WTC11 (cell line): ENCODE measurements at regions not wholly inside any gene's neighbourhood (a gene's known extent, or its start where the extent isn't known, plus 50 kb on each side); places are given as distances from the start of the nearest gene placed in this dataset.

ENCODE experiments used
- ATAC-seq: fragments of 200-7000 bp; cut with Tn5 transposase; 2 replicates; pipeline ENCODE4 v1.10.0; 2021; ENCODE audit warnings: mild to moderate bottlenecking, moderate library complexity
- CTCF ChIA-PET: fragments of 300-600 bp; sonication (Branson Sonifier 250); formaldehyde crosslinking; loops from one replicate; lab custom pipeline; 2021; ENCODE audit warnings: antibody characterized with exemption; lab: Charles Lee
- POLR2A ChIA-PET: fragments of 350-600 bp; sonication (Branson Sonifier 250); formaldehyde crosslinking; loops from one replicate; lab custom pipeline; 2021; ENCODE audit warnings: antibody characterized with exemption; lab: Charles Lee
- DNase-seq: peaks from one replicate; pipeline ENCODE4 v3.0.0; 2021; ENCODE audit warnings: low spot score
- H3K27ac Mint-ChIP-seq: 2 replicates; pipeline ENCODE4 v1.8.0; 2021; ENCODE audit warnings: mixed read lengths
- H3K27me3 Mint-ChIP-seq: 2 replicates; pipeline ENCODE4 v1.8.0; 2021; ENCODE audit warnings: low read depth, mild to moderate bottlenecking, moderate library complexity, mixed read lengths
- H3K36me3 Mint-ChIP-seq: 2 replicates; pipeline ENCODE4 v1.8.0; 2021; ENCODE audit warnings: mixed read lengths
- H3K4me1 Mint-ChIP-seq: 2 replicates; pipeline ENCODE4 v1.8.0; 2022; ENCODE audit warnings: mixed read lengths
- H3K4me3 Mint-ChIP-seq: 2 replicates; pipeline ENCODE4 v1.8.0; 2021; ENCODE audit warnings: mild to moderate bottlenecking, moderate library complexity, mixed read lengths
- H3K9me3 Mint-ChIP-seq: 2 replicates; pipeline ENCODE4 v1.8.0; 2021; ENCODE audit warnings: mixed read lengths
- ATF1 ChIP-seq: sonication (generic); formaldehyde crosslinking; IDR thresholded peaks from 2 replicates; pipeline ENCODE4 v1.8.1; 2023; ENCODE audit warnings: mild to moderate bottlenecking, moderate library complexity, missing genetic modification reagents
- ESRRA ChIP-seq: sonication (generic); formaldehyde crosslinking; IDR thresholded peaks from 2 replicates; pipeline ENCODE4 v1.8.1; 2022; ENCODE audit warnings: mild to moderate bottlenecking, missing genetic modification reagents, borderline replicate concordance
- FOXK1 ChIP-seq: sonication (generic); formaldehyde crosslinking; IDR thresholded peaks from 2 replicates; pipeline ENCODE4 v1.8.0; 2022; ENCODE audit warnings: mild to moderate bottlenecking, moderate library complexity, missing genetic modification reagents
- GABPB1 ChIP-seq: sonication (generic); formaldehyde crosslinking; IDR thresholded peaks from 2 replicates; pipeline ENCODE4 v1.8.1; 2023; ENCODE audit warnings: mild to moderate bottlenecking, missing genetic modification reagents
- HMGXB4 ChIP-seq: sonication (generic); formaldehyde crosslinking; IDR thresholded peaks from 2 replicates; pipeline ENCODE4 v1.8.1; 2023; ENCODE audit warnings: mild to moderate bottlenecking, moderate library complexity, missing genetic modification reagents
- IRF2 ChIP-seq: sonication (generic); formaldehyde crosslinking; IDR thresholded peaks from 2 replicates; pipeline ENCODE4 v1.8.0; 2022; ENCODE audit warnings: low read depth, missing genetic modification reagents, borderline replicate concordance
- JAZF1 ChIP-seq: fragments of 250-450 bp; sonication (Bioruptor Pico); IDR thresholded peaks from 2 replicates; pipeline ENCODE4 v1.9.0; 2021; ENCODE audit warnings: moderate library complexity, mild to moderate bottlenecking, inconsistent platforms
- JUN ChIP-seq: sonication (generic); formaldehyde crosslinking; IDR thresholded peaks from 2 replicates; pipeline ENCODE4 v1.8.0; 2023; ENCODE audit warnings: mild to moderate bottlenecking, missing genetic modification reagents
- NFATC4 ChIP-seq: fragments of 250-450 bp; sonication (Bioruptor Pico); IDR thresholded peaks from 2 replicates; pipeline ENCODE4 v1.9.0; 2021; ENCODE audit warnings: mild to moderate bottlenecking
- NFYB ChIP-seq: sonication (generic); formaldehyde crosslinking; conservative IDR thresholded peaks from 2 replicates; pipeline ENCODE4 v1.8.0; 2022; ENCODE audit warnings: low read depth, missing genetic modification reagents
- SMAD3 ChIP-seq: sonication (generic); formaldehyde crosslinking; IDR thresholded peaks from 2 replicates; pipeline ENCODE4 v1.8.0; 2022; ENCODE audit warnings: missing genetic modification reagents, mild to moderate bottlenecking, borderline replicate concordance
- SP1 ChIP-seq: sonication (generic); formaldehyde crosslinking; conservative IDR thresholded peaks from 2 replicates; pipeline ENCODE4 v1.8.1; 2022; ENCODE audit warnings: missing genetic modification reagents
- TEAD4 ChIP-seq: sonication (generic); formaldehyde crosslinking; IDR thresholded peaks from 2 replicates; pipeline ENCODE4 v1.8.0; 2022; ENCODE audit warnings: mild to moderate bottlenecking, missing genetic modification reagents
- TP53 ChIP-seq: sonication (generic); formaldehyde crosslinking; IDR thresholded peaks from 2 replicates; pipeline ENCODE4 v1.8.1; 2023; ENCODE audit warnings: mild to moderate bottlenecking, missing genetic modification reagents
- ZBTB43 ChIP-seq: sonication (generic); formaldehyde crosslinking; IDR thresholded peaks from 2 replicates; pipeline ENCODE4 v1.8.1; 2023; ENCODE audit warnings: mild to moderate bottlenecking, missing genetic modification reagents
- ZNF219 ChIP-seq: sonication (generic); formaldehyde crosslinking; IDR thresholded peaks from 2 replicates; pipeline ENCODE4 v1.8.0; 2023; ENCODE audit warnings: missing genetic modification reagents, mild to moderate bottlenecking, borderline replicate concordance
- ZNF396 ChIP-seq: fragments of 250-450 bp; sonication (Bioruptor Pico); IDR thresholded peaks from 2 replicates; pipeline ENCODE4 v1.8.0; 2021; ENCODE audit warnings: mild to moderate bottlenecking, moderate library complexity, borderline replicate concordance
- ZNF416 ChIP-seq: fragments of 250-450 bp; sonication (Bioruptor Pico); IDR thresholded peaks from 2 replicates; pipeline ENCODE4 v1.9.0; 2021; ENCODE audit warnings: mild to moderate bottlenecking, inconsistent platforms
- ZNF425 ChIP-seq: fragments of 250-450 bp; sonication (Bioruptor Pico); conservative IDR thresholded peaks from 2 replicates; pipeline ENCODE4 v1.9.0; 2021; ENCODE audit warnings: mild to moderate bottlenecking
- TF ChIP-seq, protein P1 (sequence below): sonication (generic); formaldehyde crosslinking; IDR thresholded peaks from 2 replicates; pipeline ENCODE4 v1.8.1; 2022; ENCODE audit warnings: low read depth, mild to moderate bottlenecking, moderate library complexity, missing genetic modification reagents, borderline replicate concordance
- TF ChIP-seq, protein P2 (sequence below): fragments of 200-600 bp; IDR thresholded peaks from 2 replicates; pipeline ENCODE4 v1.8.0; 2022; ENCODE audit warnings: antibody characterized with exemption
- TF ChIP-seq, protein P3 (sequence below): sonication (generic); formaldehyde crosslinking; IDR thresholded peaks from 2 replicates; pipeline ENCODE4 v1.8.1; 2022; ENCODE audit warnings: mild to moderate bottlenecking, missing genetic modification reagents, moderate library complexity, borderline replicate concordance
- TF ChIP-seq, protein P4 (sequence below): fragments of 250-450 bp; sonication (Bioruptor Pico); IDR thresholded peaks from 2 replicates; pipeline ENCODE4 v1.9.0; 2021; ENCODE audit warnings: mild to moderate bottlenecking
- TF ChIP-seq, protein P5 (sequence below): sonication (generic); formaldehyde crosslinking; IDR thresholded peaks from 2 replicates; pipeline ENCODE4 v1.8.1; 2022; ENCODE audit warnings: missing genetic modification reagents, borderline replicate concordance

DNA sequence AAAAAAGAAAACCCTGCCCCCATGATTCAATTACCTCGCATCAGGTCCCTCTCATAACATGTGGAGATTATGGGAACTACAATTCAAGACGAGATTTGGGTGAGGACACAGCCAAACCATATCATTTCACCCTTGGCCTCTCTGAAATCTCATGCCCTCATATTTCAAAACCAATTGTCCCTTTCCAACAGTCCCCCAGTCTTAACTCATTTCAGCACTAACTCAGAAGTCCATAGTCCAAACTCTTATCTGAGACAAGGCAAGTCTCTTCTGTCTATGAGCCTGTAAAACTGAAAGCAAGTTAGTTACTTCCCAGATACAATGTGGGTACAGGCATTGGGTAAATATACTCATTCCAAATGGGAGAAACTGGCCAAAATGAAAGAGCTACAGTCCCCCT, 536.1 kb downstream of the MEI4 start (continued):
- no peak for TF ChIP-seq ZNF219 (CRISPR knock-in tag)
- no peak for TF ChIP-seq ATF1 (CRISPR knock-in tag)
- TF ChIP-seq GABPB1 = no peak
- TF ChIP-seq, all 79 proteins: peak for 0

GRCh38 chr6:78192057-78192456, 539.2 kb downstream of the MEI4 start:
- H3K4me1 Mint-ChIP-seq = peaks cover 9% of the 10 kb centered on the region
- H3K36me3 Mint-ChIP-seq = peaks cover 14% of the 10 kb centered on the region
- TF ChIP-seq ZBTB43 (CRISPR knock-in tag) (no peak), ESRRA (no peak), JAZF1 (CRISPR knock-in tag) (no peak), IRF2 (CRISPR knock-in tag) (no peak), NFATC4 (CRISPR knock-in tag) (no peak), ZNF396 (CRISPR knock-in tag) (no peak), ZNF416 (CRISPR knock-in tag) (no peak), SP1 (no peak), HMGXB4 (CRISPR knock-in tag) (no peak), NFYB (no peak), JUN (CRISPR knock-in tag) (no peak), TEAD4 (no peak), SMAD3 (CRISPR knock-in tag) (no peak), TP53 (CRISPR knock-in tag) (no peak)
- TF ChIP-seq, protein P1, sequence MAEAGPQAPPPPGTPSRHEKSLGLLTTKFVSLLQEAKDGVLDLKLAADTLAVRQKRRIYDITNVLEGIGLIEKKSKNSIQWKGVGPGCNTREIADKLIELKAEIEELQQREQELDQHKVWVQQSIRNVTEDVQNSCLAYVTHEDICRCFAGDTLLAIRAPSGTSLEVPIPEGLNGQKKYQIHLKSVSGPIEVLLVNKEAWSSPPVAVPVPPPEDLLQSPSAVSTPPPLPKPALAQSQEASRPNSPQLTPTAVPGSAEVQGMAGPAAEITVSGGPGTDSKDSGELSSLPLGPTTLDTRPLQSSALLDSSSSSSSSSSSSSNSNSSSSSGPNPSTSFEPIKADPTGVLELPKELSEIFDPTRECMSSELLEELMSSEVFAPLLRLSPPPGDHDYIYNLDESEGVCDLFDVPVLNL (CRISPR knock-in tag) = no peak
- TF ChIP-seq, protein P2, sequence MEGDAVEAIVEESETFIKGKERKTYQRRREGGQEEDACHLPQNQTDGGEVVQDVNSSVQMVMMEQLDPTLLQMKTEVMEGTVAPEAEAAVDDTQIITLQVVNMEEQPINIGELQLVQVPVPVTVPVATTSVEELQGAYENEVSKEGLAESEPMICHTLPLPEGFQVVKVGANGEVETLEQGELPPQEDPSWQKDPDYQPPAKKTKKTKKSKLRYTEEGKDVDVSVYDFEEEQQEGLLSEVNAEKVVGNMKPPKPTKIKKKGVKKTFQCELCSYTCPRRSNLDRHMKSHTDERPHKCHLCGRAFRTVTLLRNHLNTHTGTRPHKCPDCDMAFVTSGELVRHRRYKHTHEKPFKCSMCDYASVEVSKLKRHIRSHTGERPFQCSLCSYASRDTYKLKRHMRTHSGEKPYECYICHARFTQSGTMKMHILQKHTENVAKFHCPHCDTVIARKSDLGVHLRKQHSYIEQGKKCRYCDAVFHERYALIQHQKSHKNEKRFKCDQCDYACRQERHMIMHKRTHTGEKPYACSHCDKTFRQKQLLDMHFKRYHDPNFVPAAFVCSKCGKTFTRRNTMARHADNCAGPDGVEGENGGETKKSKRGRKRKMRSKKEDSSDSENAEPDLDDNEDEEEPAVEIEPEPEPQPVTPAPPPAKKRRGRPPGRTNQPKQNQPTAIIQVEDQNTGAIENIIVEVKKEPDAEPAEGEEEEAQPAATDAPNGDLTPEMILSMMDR = no peak
- POLR2A ChIA-PET = interaction anchor here (0.6 to 0.7 kb wide), 2 partner anchors 542 to 1871 kb away, joined by 3 read pairs; no protein-coding TSS in a partner anchor
- peaks cover 37% of the 10 kb centered on the region for H3K9me3 Mint-ChIP-seq
- H3K4me3 Mint-ChIP-seq = no peak overlapping the region
- peaks cover 97% of the 10 kb centered on the region for H3K27me3 Mint-ChIP-seq
- ATAC-seq (peak; percentile 92), DNase-seq (peak; percentile 18)
- H3K27ac Mint-ChIP-seq = no peak overlapping the region
- CTCF ChIA-PET = no interaction called here

GRCh38 chr6:78199044-78199443, 546.2 kb downstream of the MEI4 start:
- Mint-ChIP-seq H3K4me1 (peaks cover 9% of the 10 kb centered on the region), H3K36me3 (no peaks in the 10 kb centered on the region), H3K27ac (no peak overlapping the region), H3K4me3 (no peak overlapping the region), H3K27me3 (peaks cover 66% of the 10 kb centered on the region), H3K9me3 (no peaks in the 10 kb centered on the region)
- ChIA-PET CTCF (no interaction called here), POLR2A (interaction anchor here (0.5 kb wide), 1 partner anchor 1104 kb away, joined by 3 read pairs; no protein-coding TSS in a partner anchor)
- DNase-seq = no peak
- no peak for ATAC-seq
- TF ChIP-seq, protein P3, sequence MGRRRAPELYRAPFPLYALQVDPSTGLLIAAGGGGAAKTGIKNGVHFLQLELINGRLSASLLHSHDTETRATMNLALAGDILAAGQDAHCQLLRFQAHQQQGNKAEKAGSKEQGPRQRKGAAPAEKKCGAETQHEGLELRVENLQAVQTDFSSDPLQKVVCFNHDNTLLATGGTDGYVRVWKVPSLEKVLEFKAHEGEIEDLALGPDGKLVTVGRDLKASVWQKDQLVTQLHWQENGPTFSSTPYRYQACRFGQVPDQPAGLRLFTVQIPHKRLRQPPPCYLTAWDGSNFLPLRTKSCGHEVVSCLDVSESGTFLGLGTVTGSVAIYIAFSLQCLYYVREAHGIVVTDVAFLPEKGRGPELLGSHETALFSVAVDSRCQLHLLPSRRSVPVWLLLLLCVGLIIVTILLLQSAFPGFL = no peak
- TF ChIP-seq, protein P4, sequence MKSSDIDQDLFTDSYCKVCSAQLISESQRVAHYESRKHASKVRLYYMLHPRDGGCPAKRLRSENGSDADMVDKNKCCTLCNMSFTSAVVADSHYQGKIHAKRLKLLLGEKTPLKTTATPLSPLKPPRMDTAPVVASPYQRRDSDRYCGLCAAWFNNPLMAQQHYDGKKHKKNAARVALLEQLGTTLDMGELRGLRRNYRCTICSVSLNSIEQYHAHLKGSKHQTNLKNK (CRISPR knock-in tag) = no peak
- TF ChIP-seq JUN (CRISPR knock-in tag) = no peak
- TF ChIP-seq ZNF425 (CRISPR knock-in tag) = no peak
- TF ChIP-seq NFATC4 (CRISPR knock-in tag) = no peak
- TF ChIP-seq, protein P5, sequence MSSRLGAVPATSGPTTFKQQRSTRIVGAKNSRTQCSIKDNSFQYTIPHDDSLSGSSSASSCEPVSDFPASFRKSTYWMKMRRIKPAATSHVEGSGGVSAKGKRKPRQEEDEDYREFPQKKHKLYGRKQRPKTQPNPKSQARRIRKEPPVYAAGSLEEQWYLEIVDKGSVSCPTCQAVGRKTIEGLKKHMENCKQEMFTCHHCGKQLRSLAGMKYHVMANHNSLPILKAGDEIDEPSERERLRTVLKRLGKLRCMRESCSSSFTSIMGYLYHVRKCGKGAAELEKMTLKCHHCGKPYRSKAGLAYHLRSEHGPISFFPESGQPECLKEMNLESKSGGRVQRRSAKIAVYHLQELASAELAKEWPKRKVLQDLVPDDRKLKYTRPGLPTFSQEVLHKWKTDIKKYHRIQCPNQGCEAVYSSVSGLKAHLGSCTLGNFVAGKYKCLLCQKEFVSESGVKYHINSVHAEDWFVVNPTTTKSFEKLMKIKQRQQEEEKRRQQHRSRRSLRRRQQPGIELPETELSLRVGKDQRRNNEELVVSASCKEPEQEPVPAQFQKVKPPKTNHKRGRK (CRISPR knock-in tag) = no peak
- TF ChIP-seq FOXK1 (CRISPR knock-in tag) = no peak
- no peak for TF ChIP-seq ATF1 (CRISPR knock-in tag)
